Mesendoderm (in vitro differentiated cells): ENCODE measurements at regions not wholly inside any gene's neighbourhood (a gene's known extent, or its start where the extent isn't known, plus 50 kb on each side); places are given as distances from the start of the nearest gene placed in this dataset.

ENCODE experiments used
- DNase-seq: peaks from one replicate; pipeline ENCODE4 v3.0.0; 2013
- H2AK5ac ChIP-seq: 2 replicates; pipeline ENCODE4 v1.6.1; 2013; ENCODE audit warnings: low read length, inconsistent platforms
- H2BK120ac ChIP-seq: 2 replicates; pipeline ENCODE4 v1.6.1; 2013; ENCODE audit warnings: low read depth, mild to moderate bottlenecking, low read length, moderate library complexity, mixed read lengths
- H2BK15ac ChIP-seq: replicated peaks from 2 replicates; pipeline ENCODE4 v1.6.1; 2013; ENCODE audit warnings: low read depth, mild to moderate bottlenecking, moderate library complexity
- H2BK5ac ChIP-seq: 2 replicates; pipeline ENCODE4 v1.6.1; 2013; ENCODE audit warnings: low read length, inconsistent platforms
- H3K18ac ChIP-seq: 2 replicates; pipeline ENCODE4 v1.6.1; 2013; ENCODE audit warnings: mild to moderate bottlenecking, low read length, mixed read lengths
- H3K23ac ChIP-seq: one replicate; pipeline ENCODE4 v1.6.1; 2013; ENCODE audit warnings: low read length
- H3K27ac ChIP-seq: 2 replicates; pipeline ENCODE4 v1.5.1; 2013; ENCODE audit warnings: low read depth, mild to moderate bottlenecking, inconsistent platforms, low read length, moderate library complexity
- H3K27me3 ChIP-seq: 2 replicates; pipeline ENCODE4 v1.6.1; 2013; ENCODE audit warnings: low read length, control low read depth, mild to moderate bottlenecking, inconsistent platforms; ENCODE audit not compliant: insufficient read depth, poor library complexity
- H3K36me3 ChIP-seq: 2 replicates; pipeline ENCODE4 v1.6.1; 2013; ENCODE audit warnings: low read length, inconsistent platforms; ENCODE audit not compliant: control insufficient read depth, insufficient read depth
- H3K4ac ChIP-seq: one replicate; pipeline ENCODE4 v1.6.1; 2013; ENCODE audit warnings: low read depth, mild to moderate bottlenecking, low read length, moderate library complexity
- H3K4me1 ChIP-seq: 2 replicates; pipeline ENCODE4 v1.6.1; 2013; ENCODE audit warnings: low read depth, low read length, inconsistent platforms; ENCODE audit not compliant: control insufficient read depth
- H3K4me2 ChIP-seq: 2 replicates; pipeline ENCODE4 v1.6.1; 2013; ENCODE audit warnings: low read length
- H3K4me3 ChIP-seq: 2 replicates; pipeline ENCODE4 v1.5.1; 2013; ENCODE audit warnings: mild to moderate bottlenecking, low read length
- H3K56ac ChIP-seq: one replicate; pipeline ENCODE4 v1.6.1; 2013; ENCODE audit warnings: low read length
- H3K79me1 ChIP-seq: 2 replicates; pipeline ENCODE4 v1.6.1; 2013; ENCODE audit warnings: low read length, inconsistent platforms
- H3K79me2 ChIP-seq: 2 replicates; pipeline ENCODE4 v1.6.1; 2013; ENCODE audit warnings: mild to moderate bottlenecking, low read length; ENCODE audit not compliant: control insufficient read depth, insufficient read depth
- H3K9ac ChIP-seq: 2 replicates; pipeline ENCODE4 v1.6.1; 2013; ENCODE audit warnings: low read length, inconsistent platforms
- H4K5ac ChIP-seq: one replicate; pipeline ENCODE4 v1.6.1; 2013; ENCODE audit warnings: low read length
- H4K8ac ChIP-seq: one replicate; pipeline ENCODE4 v1.6.1; 2013; ENCODE audit warnings: low read depth, mild to moderate bottlenecking, control low read depth, low read length, moderate library complexity
- WGBS: extraction: QIAGEN DNeasy Blood & Tissue Kit; methylation state at CpG from one replicate; pipeline ENCODE4 v1.1.7; 2013; ENCODE audit warnings: low lambda C conversion rate, missing lambda C conversion rate; ENCODE audit not compliant: insufficient coverage; ENCODE audit errors: extremely low coverage; 5-methylcytosine and 5-hydroxymethylcytosine counted together

DNA sequence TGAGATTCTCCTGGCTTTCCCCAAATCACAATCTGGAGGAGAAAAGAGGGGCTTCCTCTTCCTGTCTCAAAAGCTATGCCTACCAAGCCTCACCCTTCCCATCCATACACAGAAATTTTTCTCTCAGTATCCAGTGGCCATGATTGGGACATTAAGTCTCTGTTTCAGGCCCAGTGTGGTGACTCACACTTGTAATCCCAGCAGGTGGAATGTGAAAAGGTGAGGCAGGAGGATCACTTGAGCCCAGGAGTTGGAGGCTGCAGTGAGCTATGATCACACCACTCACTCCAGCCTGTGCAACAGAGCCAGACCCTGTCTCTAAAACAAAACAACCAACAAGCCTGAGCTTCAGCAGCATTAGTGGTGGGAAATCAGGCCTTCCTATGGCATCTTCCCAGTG lies 210.0 kb downstream of the OGFRL1 start:
- no peak overlapping the region for H3K18ac ChIP-seq
- no peak overlapping the region for H4K8ac ChIP-seq
- H2BK120ac ChIP-seq = no peak overlapping the region
- H3K36me3 ChIP-seq = no peaks in the 10 kb centered on the region
- no peak overlapping the region for H3K9ac ChIP-seq
- no peak overlapping the region for H3K23ac ChIP-seq
- no peak overlapping the region for H2AK5ac ChIP-seq
- H2BK15ac ChIP-seq = no peak overlapping the region
- H4K5ac ChIP-seq = no peak overlapping the region
- no peak for DNase-seq
- H3K27ac ChIP-seq = no peak overlapping the region
- no peak overlapping the region for H2BK5ac ChIP-seq
- no peaks in the 10 kb centered on the region for H3K79me2 ChIP-seq
- H3K79me1 ChIP-seq = no peaks in the 10 kb centered on the region
- no peak overlapping the region for H3K4ac ChIP-seq
- no peak overlapping the region for H3K56ac ChIP-seq
- no peaks in the 10 kb centered on the region for H3K4me1 ChIP-seq
- no peak overlapping the region for H3K4me2 ChIP-seq
- H3K27me3 ChIP-seq = no peaks in the 10 kb centered on the region
- no peak overlapping the region for H3K4me3 ChIP-seq

DNA sequence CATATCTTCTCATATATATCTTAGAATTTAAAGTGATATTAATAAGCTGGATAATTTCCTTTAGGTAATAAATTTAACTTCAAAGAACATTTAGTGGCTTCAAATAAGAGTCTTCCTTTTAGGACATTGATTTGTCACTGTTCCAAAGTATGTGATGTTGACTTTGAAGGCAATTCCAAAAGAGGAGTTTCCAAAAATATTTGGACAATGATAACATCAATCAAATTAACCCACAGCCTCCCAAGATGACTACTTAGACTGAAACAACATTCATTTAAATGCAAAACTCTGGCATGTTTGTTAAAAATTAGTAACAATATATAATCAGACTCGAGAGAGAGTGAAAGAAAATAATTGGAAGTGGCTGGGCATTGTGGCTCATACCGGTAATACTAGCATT lies 211.1 kb downstream of the OGFRL1 start:
- H2BK15ac ChIP-seq = no peak overlapping the region
- no peak for DNase-seq
- no peak overlapping the region for H3K18ac ChIP-seq
- H3K4me2 ChIP-seq = no peak overlapping the region
- no peak overlapping the region for H4K5ac ChIP-seq
- no peak overlapping the region for H4K8ac ChIP-seq
- H3K27ac ChIP-seq = no peak overlapping the region
- H2BK5ac ChIP-seq = no peak overlapping the region
- H3K79me1 ChIP-seq = no peaks in the 10 kb centered on the region
- H2BK120ac ChIP-seq = no peak overlapping the region
- no CpG with 5 or more reads among the region's 2 CpGs for WGBS
- no peak overlapping the region for H3K9ac ChIP-seq
- H3K4me1 ChIP-seq = no peaks in the 10 kb centered on the region
- no peak overlapping the region for H3K4me3 ChIP-seq
- H3K36me3 ChIP-seq = no peaks in the 10 kb centered on the region
- H3K79me2 ChIP-seq = no peaks in the 10 kb centered on the region
- H3K4ac ChIP-seq = no peak overlapping the region
- no peak overlapping the region for H3K23ac ChIP-seq
- no peak overlapping the region for H2AK5ac ChIP-seq
- no peaks in the 10 kb centered on the region for H3K27me3 ChIP-seq
- no peak overlapping the region for H3K56ac ChIP-seq

DNA sequence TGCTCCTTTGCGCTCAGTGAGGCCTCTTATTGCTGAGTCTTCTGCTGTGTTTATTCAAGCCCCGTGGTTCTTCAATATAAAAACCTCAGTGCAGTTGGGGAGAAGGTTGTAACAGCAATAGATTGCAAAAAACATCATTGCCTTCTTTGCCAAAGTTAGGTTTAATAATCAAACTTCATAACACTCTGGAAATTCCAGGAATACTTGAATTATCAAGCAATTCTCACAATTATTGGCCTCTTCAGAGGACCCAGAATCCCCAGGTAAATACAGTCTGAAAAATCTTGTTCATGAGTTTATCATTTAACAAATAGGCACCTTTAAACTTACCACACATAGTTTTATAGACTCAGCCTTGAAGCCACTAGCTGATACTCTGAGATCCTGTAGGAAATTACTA lies 213.6 kb downstream of the OGFRL1 start:
- Histone ChIP-seq H2BK15ac (no peak overlapping the region), H3K9ac (no peak overlapping the region), H3K56ac (no peak overlapping the region), H3K23ac (no peak overlapping the region), H2BK5ac (no peak overlapping the region), H3K79me2 (no peaks in the 10 kb centered on the region), H3K27me3 (no peaks in the 10 kb centered on the region), H3K18ac (no peak overlapping the region), H2BK120ac (no peak overlapping the region), H3K27ac (no peak overlapping the region), H3K4me2 (no peak overlapping the region), H3K4me1 (no peaks in the 10 kb centered on the region), H2AK5ac (no peak overlapping the region), H4K8ac (no peak overlapping the region), H4K5ac (no peak overlapping the region), H3K4me3 (no peak overlapping the region), H3K36me3 (no peaks in the 10 kb centered on the region), H3K4ac (no peak overlapping the region), H3K79me1 (no peaks in the 10 kb centered on the region)
- WGBS = no CpG with 5 or more reads among the region's 2 CpGs
- DNase-seq = no peak

DNA sequence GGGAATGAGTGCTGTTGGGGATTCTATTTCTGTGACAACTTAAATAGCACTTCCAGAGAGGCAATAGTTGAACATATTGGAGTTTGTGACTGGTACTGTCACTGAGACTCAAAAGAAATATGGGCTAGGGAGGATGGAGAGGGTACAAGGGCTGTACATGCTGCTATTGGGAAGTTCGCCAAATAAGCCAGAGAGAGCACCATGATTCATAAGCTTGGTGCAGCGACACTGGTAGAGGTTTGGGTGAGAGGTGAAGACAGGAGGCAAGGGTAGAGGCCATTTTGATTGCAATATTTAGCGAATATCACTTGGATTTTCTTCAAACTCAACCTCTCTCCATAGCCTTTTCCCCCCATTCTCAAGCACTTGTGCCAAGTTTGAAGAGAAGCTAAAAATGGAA lies 214.3 kb downstream of the OGFRL1 start:
- H3K27me3 ChIP-seq = no peaks in the 10 kb centered on the region
- H3K9ac ChIP-seq = no peak overlapping the region
- H3K23ac ChIP-seq = no peak overlapping the region
- no peaks in the 10 kb centered on the region for H3K4me1 ChIP-seq
- no peak overlapping the region for H4K8ac ChIP-seq
- no peak overlapping the region for H2BK5ac ChIP-seq
- no peaks in the 10 kb centered on the region for H3K36me3 ChIP-seq
- no peak overlapping the region for H4K5ac ChIP-seq
- no peak overlapping the region for H2BK15ac ChIP-seq
- no peak overlapping the region for H3K56ac ChIP-seq
- H3K4me2 ChIP-seq = no peak overlapping the region
- H2AK5ac ChIP-seq = no peak overlapping the region
- no peak overlapping the region for H3K27ac ChIP-seq
- H3K79me2 ChIP-seq = no peaks in the 10 kb centered on the region
- no peak for DNase-seq
- no peak overlapping the region for H2BK120ac ChIP-seq
- WGBS = no CpG with 5 or more reads among the region's 3 CpGs
- no peaks in the 10 kb centered on the region for H3K79me1 ChIP-seq
- no peak overlapping the region for H3K4me3 ChIP-seq
- H3K4ac ChIP-seq = no peak overlapping the region
- H3K18ac ChIP-seq = no peak overlapping the region

- H3K56ac ChIP-seq = no peak overlapping the region
- H3K23ac ChIP-seq = no peak overlapping the region
- H2AK5ac ChIP-seq = no peak overlapping the region
- no CpG with 5 or more reads among the region's 5 CpGs for WGBS
- DNase-seq = no peak
- no peak overlapping the region for H4K5ac ChIP-seq
- no peak overlapping the region for H2BK120ac ChIP-seq
- H3K79me2 ChIP-seq = no peaks in the 10 kb centered on the region
- no peaks in the 10 kb centered on the region for H3K4me1 ChIP-seq
- H3K4ac ChIP-seq = no peak overlapping the region
- no peaks in the 10 kb centered on the region for H3K27me3 ChIP-seq
- H2BK15ac ChIP-seq = no peak overlapping the region
- no peak overlapping the region for H2BK5ac ChIP-seq
- H3K9ac ChIP-seq = no peak overlapping the region
- H3K18ac ChIP-seq = no peak overlapping the region
- H3K27ac ChIP-seq = no peak overlapping the region
- no peaks in the 10 kb centered on the region for H3K79me1 ChIP-seq
- H3K36me3 ChIP-seq = no peaks in the 10 kb centered on the region
- no peak overlapping the region for H3K4me3 ChIP-seq
- H4K8ac ChIP-seq = no peak overlapping the region
- no peak overlapping the region for H3K4me2 ChIP-seq
Observed at GRCh38 chr6:71507183-71507582, 218.6 kb downstream of the OGFRL1 start.

GRCh38 chr6:71509191-71510005 lies 220.8 kb downstream of the OGFRL1 start:
- no peaks in the 10 kb centered on the region for H3K79me1 ChIP-seq
- no peak overlapping the region for H2BK15ac ChIP-seq
- H3K27ac ChIP-seq = no peak overlapping the region
- no peak overlapping the region for H4K8ac ChIP-seq
- H2AK5ac ChIP-seq = no peak overlapping the region
- no peak overlapping the region for H3K56ac ChIP-seq
- no peaks in the 10 kb centered on the region for H3K36me3 ChIP-seq
- no peak for DNase-seq
- no peak overlapping the region for H3K4me2 ChIP-seq
- H3K79me2 ChIP-seq = no peaks in the 10 kb centered on the region
- H3K9ac ChIP-seq = no peak overlapping the region
- no peaks in the 10 kb centered on the region for H3K27me3 ChIP-seq
- no peak overlapping the region for H2BK120ac ChIP-seq
- no CpG with 5 or more reads among the region's 1 CpG for WGBS
- H3K4me1 ChIP-seq = no peaks in the 10 kb centered on the region
- H4K5ac ChIP-seq = no peak overlapping the region
- H3K4me3 ChIP-seq = no peak overlapping the region
- H2BK5ac ChIP-seq = no peak overlapping the region
- no peak overlapping the region for H3K23ac ChIP-seq
- H3K18ac ChIP-seq = no peak overlapping the region
- no peak overlapping the region for H3K4ac ChIP-seq
